Activated CD4-positive, alpha-beta T cell treated with anti-CD3 and anti-CD28 coated beads, Interleukin-2, amount 10 ng/mL, durations not matched to agents 24 days and 14 days (primary cell): ENCODE measurements at regions not wholly inside any gene's neighbourhood (a gene's known extent, or its start where the extent isn't known, plus 50 kb on each side); places are given as distances from the start of the nearest gene placed in this dataset.

Experiments
- DNase-seq: peaks from one replicate; pipeline ENCODE4 v3.0.0; 2022
- H3K27ac Mint-ChIP-seq: one replicate; pipeline ENCODE4 v1.8.0; 2022; ENCODE audit warnings: mild to moderate bottlenecking, mixed read lengths
- H3K27me3 Mint-ChIP-seq: one replicate; pipeline ENCODE4 v1.8.0; 2022; ENCODE audit warnings: mixed read lengths
- H3K36me3 Mint-ChIP-seq: one replicate; pipeline ENCODE4 v1.8.0; 2022; ENCODE audit warnings: low read depth, mild to moderate bottlenecking, mixed read lengths
- H3K4me1 Mint-ChIP-seq: one replicate; pipeline ENCODE4 v1.8.0; 2021; ENCODE audit warnings: mixed read lengths
- H3K4me3 Mint-ChIP-seq: one replicate; pipeline ENCODE4 v1.8.0; 2022; ENCODE audit warnings: mild to moderate bottlenecking, moderate library complexity, mixed read lengths
- H3K9me3 Mint-ChIP-seq: one replicate; pipeline ENCODE4 v1.8.0; 2021; ENCODE audit warnings: mixed read lengths
- intact Hi-C: fragments of 100-400 bp; cut with micrococcal nuclease; formaldehyde crosslinking; loops from one replicate; pipeline ENCODE4 v1.15.1; 2023

DNA sequence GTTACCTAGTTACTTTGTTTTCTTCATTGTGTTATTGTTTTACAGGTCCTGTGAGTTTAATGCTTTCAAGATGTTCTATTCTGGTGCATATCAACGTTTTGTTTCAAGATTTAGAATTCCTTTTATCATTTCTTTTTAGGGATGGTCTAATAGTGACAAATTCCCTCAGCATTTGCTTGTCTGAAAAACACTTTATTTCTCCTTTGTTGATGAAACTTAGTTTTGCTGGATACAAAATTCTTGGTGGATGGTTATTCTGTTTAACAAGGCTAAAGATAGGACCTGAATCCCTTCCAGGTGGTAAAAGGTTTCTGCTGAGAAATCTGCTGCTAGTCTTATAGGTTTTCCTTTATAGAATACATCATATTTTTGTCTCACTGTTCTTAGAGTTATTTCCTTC, 102.3 kb downstream of the RND3 start:
- Mint-ChIP-seq H3K27me3 (no peaks in the 10 kb centered on the region), H3K4me1 (no peaks in the 10 kb centered on the region), H3K36me3 (no peaks in the 10 kb centered on the region), H3K4me3 (no peak overlapping the region), H3K27ac (no peak overlapping the region), H3K9me3 (no peaks in the 10 kb centered on the region)
- intact Hi-C loops = no loop called here
- no peak for DNase-seq

DNA sequence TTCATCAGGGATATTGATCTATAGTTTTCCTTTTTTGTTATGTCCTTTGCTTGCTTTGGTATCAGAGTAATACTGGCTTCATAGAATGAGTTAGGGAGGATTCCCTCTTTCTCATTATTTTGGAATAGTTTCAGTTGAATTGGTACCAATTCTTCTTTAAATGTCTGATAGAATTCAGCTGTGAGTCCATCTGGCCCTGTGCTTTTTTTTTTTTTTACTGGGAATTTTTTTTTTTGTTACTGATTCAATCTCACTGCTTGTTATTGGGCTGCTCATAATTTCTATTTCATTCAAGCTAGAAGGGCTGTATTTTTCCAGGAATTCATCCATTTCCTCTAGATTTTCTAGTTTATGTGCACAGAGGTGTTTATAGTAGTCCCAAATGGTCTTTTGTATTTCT, 103.9 kb downstream of the RND3 start:
- no peak for DNase-seq
- Mint-ChIP-seq H3K9me3 (no peaks in the 10 kb centered on the region), H3K27me3 (no peaks in the 10 kb centered on the region), H3K4me1 (no peaks in the 10 kb centered on the region), H3K36me3 (no peaks in the 10 kb centered on the region), H3K4me3 (no peak overlapping the region), H3K27ac (no peak overlapping the region)
- intact Hi-C loops = no loop called here

DNA sequence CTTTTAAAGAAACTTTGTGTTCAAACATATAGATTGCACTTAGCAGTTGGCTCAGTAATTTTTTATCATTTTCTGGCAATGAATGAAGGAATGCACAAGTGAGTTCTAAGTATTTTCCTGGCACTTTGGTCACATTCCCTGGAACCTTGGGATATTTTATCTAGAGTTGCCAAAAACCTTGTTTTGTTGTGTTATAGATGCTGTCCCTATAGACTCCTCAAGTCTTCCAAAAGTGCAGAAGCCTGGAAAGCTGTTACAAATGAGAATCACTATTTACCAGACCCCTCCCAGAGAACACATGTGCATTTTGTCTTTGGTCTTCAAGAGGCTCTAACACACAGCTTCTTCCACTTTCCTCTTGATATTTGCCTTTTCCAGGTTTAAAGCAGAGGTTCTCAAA, 108.3 kb downstream of the RND3 start:
- H3K4me1 Mint-ChIP-seq = no peaks in the 10 kb centered on the region
- DNase-seq = no peak
- H3K27ac Mint-ChIP-seq = no peak overlapping the region
- no peaks in the 10 kb centered on the region for H3K27me3 Mint-ChIP-seq
- no peaks in the 10 kb centered on the region for H3K9me3 Mint-ChIP-seq
- intact Hi-C loops = no loop called here
- no peak overlapping the region for H3K4me3 Mint-ChIP-seq
- no peaks in the 10 kb centered on the region for H3K36me3 Mint-ChIP-seq

DNA sequence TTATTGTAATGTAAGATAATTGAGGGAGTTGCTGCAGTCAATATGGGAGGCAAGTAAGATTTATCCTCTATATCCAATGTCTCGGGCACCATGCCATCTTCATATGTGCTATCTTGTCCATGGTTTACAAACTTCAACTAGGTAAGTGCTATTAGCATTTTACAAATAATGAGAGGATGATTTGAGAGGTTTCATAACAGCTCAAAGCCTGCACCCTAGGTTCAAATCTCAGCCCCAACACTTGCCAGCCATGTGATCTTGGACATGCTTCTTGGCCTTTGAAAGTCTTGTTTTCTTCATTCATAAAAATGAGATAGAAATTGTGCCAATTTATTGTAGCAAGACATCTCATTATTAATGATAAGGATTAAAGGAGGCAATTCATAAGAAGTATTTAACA, 108.8 kb downstream of the RND3 start:
- no peak overlapping the region for H3K4me3 Mint-ChIP-seq
- peak; percentile 3 for DNase-seq
- intact Hi-C loops = no loop called here
- H3K27ac Mint-ChIP-seq = no peak overlapping the region
- no peaks in the 10 kb centered on the region for H3K27me3 Mint-ChIP-seq
- H3K4me1 Mint-ChIP-seq = no peaks in the 10 kb centered on the region
- H3K9me3 Mint-ChIP-seq = no peaks in the 10 kb centered on the region
- no peaks in the 10 kb centered on the region for H3K36me3 Mint-ChIP-seq

- peak; percentile 22 for DNase-seq
- Mint-ChIP-seq H3K27me3 (no peaks in the 10 kb centered on the region), H3K27ac (no peak overlapping the region), H3K36me3 (no peaks in the 10 kb centered on the region), H3K9me3 (no peaks in the 10 kb centered on the region), H3K4me3 (no peak overlapping the region), H3K4me1 (no peaks in the 10 kb centered on the region)
- intact Hi-C loops = no loop called here
These were observed 110.7 kb downstream of the RND3 start for GRCh38 chr2:150376553-150377335.

DNA sequence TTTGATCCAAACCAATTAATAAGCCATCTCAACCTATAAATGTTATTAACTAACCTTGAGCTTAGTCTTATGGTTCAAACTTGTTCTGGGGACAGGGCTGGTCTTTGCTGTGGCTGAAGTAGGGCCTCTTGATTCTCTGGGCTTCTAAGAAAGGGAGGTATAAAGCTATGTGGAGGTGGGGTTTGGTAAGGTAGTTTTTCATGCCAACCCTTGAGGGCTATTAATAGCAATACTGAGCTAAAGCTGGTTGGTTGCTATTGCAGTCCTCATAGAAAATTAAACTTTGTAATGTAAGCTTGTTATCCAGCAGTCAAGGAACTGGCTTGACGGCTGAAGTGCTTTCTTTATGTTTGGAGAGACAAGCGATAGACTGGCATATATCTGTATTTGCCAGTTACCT, 112.1 kb downstream of the RND3 start:
- intact Hi-C loops = no loop called here
- H3K4me1 Mint-ChIP-seq = no peaks in the 10 kb centered on the region
- H3K9me3 Mint-ChIP-seq = no peaks in the 10 kb centered on the region
- no peak overlapping the region for H3K4me3 Mint-ChIP-seq
- DNase-seq = peak; percentile 3
- no peaks in the 10 kb centered on the region for H3K27me3 Mint-ChIP-seq
- no peak overlapping the region for H3K27ac Mint-ChIP-seq
- H3K36me3 Mint-ChIP-seq = no peaks in the 10 kb centered on the region

DNA sequence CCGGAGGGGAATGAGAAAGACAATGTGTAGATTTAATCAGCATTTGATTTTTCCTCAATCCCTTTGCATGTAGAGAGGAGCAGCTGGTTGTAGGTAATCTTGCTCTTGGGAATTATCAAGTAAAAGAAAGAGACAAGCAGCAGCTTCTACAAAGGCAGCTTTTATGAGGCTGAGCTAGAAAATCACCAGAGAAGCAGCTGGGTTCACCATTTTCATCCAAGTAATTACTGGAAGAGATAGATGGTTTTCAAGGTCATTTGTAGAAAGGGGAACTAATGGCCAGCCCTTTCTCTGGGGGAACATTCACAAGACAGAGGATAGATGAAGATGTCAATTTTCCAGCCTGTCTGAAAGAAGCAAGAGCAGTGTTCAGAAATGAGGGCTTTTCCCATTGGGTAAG, 113.0 kb downstream of the RND3 start:
- Mint-ChIP-seq H3K4me1 (no peaks in the 10 kb centered on the region), H3K9me3 (no peaks in the 10 kb centered on the region), H3K36me3 (no peaks in the 10 kb centered on the region), H3K27me3 (no peaks in the 10 kb centered on the region), H3K4me3 (no peak overlapping the region), H3K27ac (no peak overlapping the region)
- DNase-seq = peak; percentile 4
- intact Hi-C loops = no loop called here

GRCh38 chr2:150373374-150373773, 114.1 kb downstream of the RND3 start:
- DNase-seq = no peak
- H3K27me3 Mint-ChIP-seq = no peaks in the 10 kb centered on the region
- H3K4me1 Mint-ChIP-seq = no peaks in the 10 kb centered on the region
- H3K9me3 Mint-ChIP-seq = no peaks in the 10 kb centered on the region
- no peak overlapping the region for H3K27ac Mint-ChIP-seq
- intact Hi-C loops = no loop called here
- H3K4me3 Mint-ChIP-seq = no peak overlapping the region
- no peaks in the 10 kb centered on the region for H3K36me3 Mint-ChIP-seq

DNA sequence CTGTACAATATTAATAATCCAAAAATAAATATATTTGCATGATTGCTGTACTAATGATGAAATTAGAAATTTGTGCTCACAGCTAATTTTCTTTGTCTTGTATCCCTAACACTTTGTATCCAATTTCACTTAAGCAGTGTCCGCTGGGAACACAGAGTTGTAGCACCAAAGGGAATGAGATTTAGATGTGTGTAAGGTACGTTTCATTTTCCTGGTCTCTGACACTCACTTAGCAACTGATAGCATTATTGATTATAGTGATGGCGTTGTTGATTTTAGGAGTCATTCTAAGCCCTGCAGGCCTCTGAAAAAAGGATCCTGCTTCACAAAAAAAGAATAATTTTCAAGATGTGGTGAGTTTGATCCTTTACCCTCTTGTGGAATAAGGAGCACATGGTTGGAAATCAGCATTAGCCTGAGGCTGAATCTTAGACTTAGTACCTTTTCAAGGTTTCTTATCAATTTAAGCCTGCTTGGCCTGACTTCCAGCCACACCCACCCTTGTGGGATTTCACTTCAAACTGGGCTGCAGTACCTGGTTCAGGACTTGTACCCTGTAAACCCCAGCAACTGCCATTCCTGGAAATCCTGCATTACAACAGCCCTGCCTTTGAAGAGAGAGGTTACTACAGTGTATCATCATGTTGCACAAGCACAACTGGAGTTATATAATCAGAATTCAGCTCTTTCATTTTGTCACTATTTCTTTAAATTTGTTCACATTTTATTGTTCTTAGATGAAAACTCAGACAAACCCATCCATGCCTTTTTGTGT, 116.2 kb downstream of the RND3 start:
- Mint-ChIP-seq H3K36me3 (no peaks in the 10 kb centered on the region), H3K27ac (no peak overlapping the region)
- intact Hi-C loops = no loop called here

GRCh38 chr2:150370561-150370960, 116.9 kb downstream of the RND3 start:
- no peaks in the 10 kb centered on the region for H3K9me3 Mint-ChIP-seq
- intact Hi-C loops = no loop called here
- H3K27me3 Mint-ChIP-seq = no peaks in the 10 kb centered on the region
- no peak overlapping the region for H3K4me3 Mint-ChIP-seq
- H3K36me3 Mint-ChIP-seq = no peaks in the 10 kb centered on the region
- no peaks in the 10 kb centered on the region for H3K4me1 Mint-ChIP-seq
- H3K27ac Mint-ChIP-seq = no peak overlapping the region
- DNase-seq = no peak

More for the DNA sequence above, 116.2 kb downstream of the RND3 start:
- no peak for DNase-seq
- H3K4me1 Mint-ChIP-seq = no peaks in the 10 kb centered on the region
- no peak overlapping the region for H3K4me3 Mint-ChIP-seq
- no peaks in the 10 kb centered on the region for H3K27me3 Mint-ChIP-seq
- no peaks in the 10 kb centered on the region for H3K9me3 Mint-ChIP-seq

DNA sequence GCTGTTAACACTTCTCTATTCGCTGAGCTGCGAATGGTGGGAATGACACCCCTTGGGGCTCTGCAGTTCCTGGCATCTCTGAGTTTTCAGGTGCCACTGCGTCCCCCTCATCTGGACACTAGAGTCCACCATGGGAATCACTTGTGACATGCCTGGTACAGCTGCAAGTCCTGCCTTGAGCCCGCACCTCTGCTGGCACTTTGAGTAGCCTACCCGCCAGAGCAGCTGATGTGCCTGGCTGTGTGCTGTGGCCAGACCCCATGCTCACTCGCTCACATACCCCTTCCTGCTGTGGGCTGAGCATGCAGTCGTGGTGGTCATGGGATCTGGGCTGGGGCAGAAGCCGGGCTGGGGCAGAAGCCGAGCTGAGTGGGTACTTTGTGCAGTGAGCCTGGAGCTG, 117.6 kb downstream of the RND3 start:
- Mint-ChIP-seq H3K36me3 (no peaks in the 10 kb centered on the region), H3K27ac (no peak overlapping the region), H3K4me3 (no peak overlapping the region), H3K4me1 (no peaks in the 10 kb centered on the region), H3K9me3 (no peaks in the 10 kb centered on the region), H3K27me3 (no peaks in the 10 kb centered on the region)
- intact Hi-C loops = no loop called here
- no peak for DNase-seq

DNA sequence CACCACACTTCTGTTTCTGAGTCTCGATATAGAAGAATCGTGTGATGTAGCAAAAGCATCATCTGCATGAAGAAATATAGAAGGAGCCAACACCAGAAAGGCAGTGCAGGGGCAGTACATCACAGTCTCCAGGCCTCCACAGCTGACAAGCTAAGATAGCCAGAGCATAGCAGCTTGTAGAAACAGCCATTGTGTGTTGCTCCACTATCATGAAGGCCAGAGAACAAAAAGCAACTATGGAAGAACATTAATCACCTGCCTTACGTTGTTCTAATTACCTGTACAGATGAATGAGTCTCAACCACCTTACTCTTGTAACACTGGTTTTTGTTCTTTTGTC, 129.0 kb downstream of the RND3 start:
- H3K36me3 Mint-ChIP-seq = no peaks in the 10 kb centered on the region
- H3K27ac Mint-ChIP-seq = no peak overlapping the region
- H3K4me3 Mint-ChIP-seq = no peak overlapping the region
- DNase-seq = no peak
- H3K4me1 Mint-ChIP-seq = no peaks in the 10 kb centered on the region
- peaks cover 3% of the 10 kb centered on the region for H3K9me3 Mint-ChIP-seq
- H3K27me3 Mint-ChIP-seq = no peaks in the 10 kb centered on the region
- intact Hi-C loops = no loop called here

GRCh38 chr2:150357770-150358467, 129.5 kb downstream of the RND3 start:
- H3K36me3 Mint-ChIP-seq = no peaks in the 10 kb centered on the region
- no peaks in the 10 kb centered on the region for H3K4me1 Mint-ChIP-seq
- DNase-seq = no peak
- peaks cover 3% of the 10 kb centered on the region for H3K9me3 Mint-ChIP-seq
- H3K27me3 Mint-ChIP-seq = no peaks in the 10 kb centered on the region
- H3K4me3 Mint-ChIP-seq = no peak overlapping the region
- H3K27ac Mint-ChIP-seq = no peak overlapping the region
- intact Hi-C loops = no loop called here

GRCh38 chr2:150355440-150355839, 132.0 kb downstream of the RND3 start:
- H3K27me3 Mint-ChIP-seq = no peaks in the 10 kb centered on the region
- DNase-seq = no peak
- no peaks in the 10 kb centered on the region for H3K9me3 Mint-ChIP-seq
- intact Hi-C loops = no loop called here
- H3K36me3 Mint-ChIP-seq = no peaks in the 10 kb centered on the region
- no peak overlapping the region for H3K27ac Mint-ChIP-seq
- H3K4me3 Mint-ChIP-seq = no peak overlapping the region
- no peaks in the 10 kb centered on the region for H3K4me1 Mint-ChIP-seq
